Keratinocyte (primary cell): ENCODE measurements at regions not wholly inside any gene's neighbourhood (a gene's known extent, or its start where the extent isn't known, plus 50 kb on each side); places are given as distances from the start of the nearest gene placed in this dataset.

ENCODE experiments used
- DNase-seq: peaks from one replicate; pipeline ENCODE4 v3.0.0-alpha.2; 2011; ENCODE audit warnings: low read depth, missing footprints, low spot score
- FAIRE-seq: peaks from 2 replicates; lab custom pipeline; 2011; peaks lifted over from hg19 to GRCh38; lab: Jason Lieb, UNC
- H2AFZ ChIP-seq: 2 replicates; pipeline ENCODE4 v1.6.0; 2012; ENCODE audit warnings: low read length, control low read depth, inconsistent platforms; ENCODE audit not compliant: control insufficient read depth
- H3K27ac ChIP-seq: 2 replicates; pipeline ENCODE4 v1.5.1; 2011; ENCODE audit warnings: low read length; ENCODE audit not compliant: control insufficient read depth, insufficient read depth
- H3K27me3 ChIP-seq: 3 replicates; pipeline ENCODE4 v1.6.0; 2011; ENCODE audit warnings: low read length; ENCODE audit not compliant: control insufficient read depth, insufficient read depth; ENCODE audit errors: extremely low read depth
- H3K36me3 ChIP-seq, 2 experiments: 2 replicates in 1 of 2; 3 replicates in 1 of 2; pipeline ENCODE4 v1.5.1; 2011; ENCODE audit warnings: low read length in 2 of 2, mild to moderate bottlenecking in 1 of 2; ENCODE audit not compliant: control insufficient read depth in 2 of 2, insufficient read depth in 2 of 2; ENCODE audit errors: extremely low read depth in 1 of 2
- H3K4me1 ChIP-seq: 3 replicates; pipeline ENCODE4 v1.5.1; 2011; ENCODE audit warnings: low read length; ENCODE audit not compliant: control insufficient read depth, insufficient read depth; ENCODE audit errors: extremely low read depth
- H3K4me2 ChIP-seq: 3 replicates; pipeline ENCODE4 v1.6.0; 2011; ENCODE audit warnings: low read depth, low read length; ENCODE audit not compliant: control insufficient read depth, insufficient read depth; ENCODE audit errors: extremely low read depth
- H3K4me3 ChIP-seq, 3 experiments: fragments of 200-600 bp in 1 of 3; sonication (generic) in 1 of 3; 2 replicates in 2 of 3; 3 replicates in 1 of 3; pipeline ENCODE4 v1.5.1; 2011 to 2016; ENCODE audit warnings: low read length in 3 of 3, mild to moderate bottlenecking in 3 of 3, control low read depth in 2 of 3, inconsistent platforms in 1 of 3, low read depth in 1 of 3, mixed read lengths in 1 of 3, mixed run types in 1 of 3, moderate library complexity in 1 of 3; ENCODE audit not compliant: control insufficient read depth in 2 of 3, insufficient read depth in 2 of 3; ENCODE audit errors: extremely low read depth in 1 of 3
- H3K79me2 ChIP-seq: 2 replicates; pipeline ENCODE4 v1.6.0; 2012; ENCODE audit warnings: low read length; ENCODE audit not compliant: control insufficient read depth, insufficient read depth
- H3K9ac ChIP-seq: 3 replicates; pipeline ENCODE4 v1.6.0; 2011; ENCODE audit warnings: low read length; ENCODE audit not compliant: control insufficient read depth, insufficient read depth; ENCODE audit errors: extremely low read depth
- H3K9me1 ChIP-seq: 3 replicates; pipeline ENCODE4 v1.6.0; 2011; ENCODE audit warnings: low read length; ENCODE audit not compliant: control insufficient read depth, insufficient read depth; ENCODE audit errors: extremely low read depth
- H3K9me3 ChIP-seq: 2 replicates; pipeline ENCODE4 v1.5.1; 2012; ENCODE audit warnings: low read depth, low read length; ENCODE audit not compliant: control insufficient read depth
- H4K20me1 ChIP-seq: 3 replicates; pipeline ENCODE4 v1.6.0; 2011; ENCODE audit warnings: low read length; ENCODE audit not compliant: control insufficient read depth, insufficient read depth; ENCODE audit errors: extremely low read depth
- EZH2 ChIP-seq: IDR thresholded peaks from one replicate; pipeline ENCODE4 v1.6.1; 2012; ENCODE audit warnings: inconsistent platforms, mild to moderate bottlenecking, low read length, moderate library complexity
- dilution Hi-C: fragments of 300-500 bp; cut with MboI; formaldehyde crosslinking; loops from one replicate; pipeline ENCODE4 v1.7.0; 2020; ENCODE audit warnings: low sequenced_read_pairs; ENCODE audit not compliant: extremely low pct_ligation_motif_present
- TF ChIP-seq, protein P1 (sequence below), 3 experiments: IDR thresholded peaks in 1 of 3; conservative IDR thresholded peaks in 1 of 3; optimal IDR thresholded peaks in 1 of 3; 2 replicates in 2 of 3; 3 replicates in 1 of 3; pipeline versions ENCODE3 to v1.5.1; 2011; ENCODE audit warnings: low read length in 3 of 3, mild to moderate bottlenecking in 3 of 3, moderate library complexity in 2 of 3, control low read depth in 1 of 3, inconsistent platforms in 1 of 3; ENCODE audit not compliant: insufficient read depth in 2 of 3; ENCODE audit errors: extremely low read depth in 1 of 3

- Histone ChIP-seq H3K9ac (no peak overlapping the region), H3K4me2 (no peak overlapping the region), H3K36me3 (no peaks in the 10 kb centered on the region), H3K27ac (no peak overlapping the region), H4K20me1 (no peaks in the 10 kb centered on the region), H3K9me1 (no peaks in the 10 kb centered on the region), H3K9me3 (no peaks in the 10 kb centered on the region), H3K4me3 (no peak overlapping the region), H3K27me3 (no peaks in the 10 kb centered on the region), H3K4me1 (no peaks in the 10 kb centered on the region), H2AFZ (no peak overlapping the region), H3K79me2 (no peaks in the 10 kb centered on the region)
- dilution Hi-C loops, result no loop called here
- no peak for FAIRE-seq
- no peak for DNase-seq
- no peak for TF ChIP-seq EZH2
- TF ChIP-seq, protein P1, sequence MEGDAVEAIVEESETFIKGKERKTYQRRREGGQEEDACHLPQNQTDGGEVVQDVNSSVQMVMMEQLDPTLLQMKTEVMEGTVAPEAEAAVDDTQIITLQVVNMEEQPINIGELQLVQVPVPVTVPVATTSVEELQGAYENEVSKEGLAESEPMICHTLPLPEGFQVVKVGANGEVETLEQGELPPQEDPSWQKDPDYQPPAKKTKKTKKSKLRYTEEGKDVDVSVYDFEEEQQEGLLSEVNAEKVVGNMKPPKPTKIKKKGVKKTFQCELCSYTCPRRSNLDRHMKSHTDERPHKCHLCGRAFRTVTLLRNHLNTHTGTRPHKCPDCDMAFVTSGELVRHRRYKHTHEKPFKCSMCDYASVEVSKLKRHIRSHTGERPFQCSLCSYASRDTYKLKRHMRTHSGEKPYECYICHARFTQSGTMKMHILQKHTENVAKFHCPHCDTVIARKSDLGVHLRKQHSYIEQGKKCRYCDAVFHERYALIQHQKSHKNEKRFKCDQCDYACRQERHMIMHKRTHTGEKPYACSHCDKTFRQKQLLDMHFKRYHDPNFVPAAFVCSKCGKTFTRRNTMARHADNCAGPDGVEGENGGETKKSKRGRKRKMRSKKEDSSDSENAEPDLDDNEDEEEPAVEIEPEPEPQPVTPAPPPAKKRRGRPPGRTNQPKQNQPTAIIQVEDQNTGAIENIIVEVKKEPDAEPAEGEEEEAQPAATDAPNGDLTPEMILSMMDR (optimal IDR thresholded peaks at IDR 0.05 in 1 of 3, IDR thresholded peaks at IDR 0.05 in 1 of 3, conservative IDR thresholded peaks at IDR 0.05 in 1 of 3; ENCODE audit: extremely low read depth in 1 of 3, insufficient read depth in 2 of 3, low read length in 3 of 3), result no peak
These were observed 1192.0 kb downstream of the CDH12 start for GRCh38 chr5:21661184-21661583.

DNA sequence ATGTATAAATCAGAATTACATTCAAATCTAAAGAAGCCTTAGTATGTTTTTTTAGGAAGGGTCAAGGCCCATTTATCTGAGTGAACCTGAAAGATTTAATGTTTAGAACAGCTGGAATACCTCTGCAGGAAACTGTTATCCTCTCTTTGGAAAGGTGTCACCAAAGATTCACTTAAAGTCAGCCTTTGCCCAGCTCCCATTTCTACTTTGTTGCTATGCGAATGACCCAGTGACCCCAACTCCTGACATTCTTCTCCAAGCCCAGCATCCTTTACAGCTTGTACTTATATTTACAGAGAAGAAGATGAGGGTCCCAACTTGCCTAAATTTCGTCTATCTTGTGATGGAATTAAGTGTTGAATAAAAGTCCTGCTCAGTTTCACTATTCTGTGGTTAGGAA is 1198.6 kb downstream of the CDH12 start:
- dilution Hi-C loops, result no loop called here
- no peak for FAIRE-seq
- no peak overlapping the region for H3K27ac ChIP-seq

More for the DNA sequence above, 1198.6 kb downstream of the CDH12 start:
- Histone ChIP-seq H3K9ac (no peak overlapping the region), H2AFZ (no peak overlapping the region), H3K36me3 (no peaks in the 10 kb centered on the region), H3K9me3 (no peaks in the 10 kb centered on the region), H3K4me1 (no peaks in the 10 kb centered on the region), H3K9me1 (no peaks in the 10 kb centered on the region), H3K79me2 (no peaks in the 10 kb centered on the region), H3K4me2 (no peak overlapping the region), H3K27me3 (no peaks in the 10 kb centered on the region), H3K4me3 (no peak overlapping the region), H4K20me1 (no peaks in the 10 kb centered on the region)
- TF ChIP-seq, protein P1 (optimal IDR thresholded peaks at IDR 0.05 in 1 of 3, IDR thresholded peaks at IDR 0.05 in 1 of 3, conservative IDR thresholded peaks at IDR 0.05 in 1 of 3; ENCODE audit: extremely low read depth in 1 of 3, insufficient read depth in 2 of 3, low read length in 3 of 3), result no peak
- no peak for TF ChIP-seq EZH2
- no peak for DNase-seq
